ENCODE measurements at regions not wholly inside any gene's neighbourhood (a gene's known extent, or its start where the extent isn't known, plus 50 kb on each side); places are given as distances from the start of the nearest gene placed in this dataset.

DNA sequence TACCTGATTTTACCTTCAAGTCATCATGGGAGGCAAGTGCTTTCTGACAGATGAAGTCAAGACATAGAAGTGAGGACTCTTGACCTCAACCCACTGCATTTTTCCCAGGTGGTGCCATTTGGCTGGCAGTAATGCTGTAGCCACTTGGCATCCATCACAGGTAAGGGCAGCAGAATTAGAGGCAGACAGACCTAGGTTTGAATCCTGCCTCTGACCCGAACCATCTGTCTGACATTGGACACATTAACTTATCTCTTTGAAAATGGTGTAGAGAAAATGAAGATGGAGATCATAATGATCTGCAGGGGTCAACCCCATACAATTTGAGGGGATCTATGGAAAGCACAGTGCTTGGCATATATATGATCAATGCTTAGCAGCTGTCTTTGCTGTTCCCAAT is 505.5 kb downstream of the NPIPA7 start (continued):
- TF ChIP-seq MEIS1 (CRISPR knock-in tag; IDR thresholded peaks at IDR 0.05; ENCODE audit: borderline replicate concordance) (no peak), ZNF610 (tag by site-specific recombination; IDR thresholded peaks at IDR 0.05; ENCODE audit: borderline replicate concordance) (no peak), ZNF664 (tag by site-specific recombination; IDR thresholded peaks at IDR 0.05) (no peak), ZNF140 (tag by site-specific recombination; IDR thresholded peaks at IDR 0.05) (no peak), ZNF362 (tag by site-specific recombination; IDR thresholded peaks at IDR 0.05) (no peak), ZNF350 (tag by site-specific recombination; IDR thresholded peaks at IDR 0.05) (no peak), WT1 (tag by site-specific recombination; IDR thresholded peaks at IDR 0.05) (no peak), ZNF513 (tag by site-specific recombination; IDR thresholded peaks at IDR 0.05) (no peak), ZNF133 (tag by site-specific recombination; IDR thresholded peaks at IDR 0.05) (no peak), ZNF311 (tag by site-specific recombination; IDR thresholded peaks at IDR 0.05; ENCODE audit: borderline replicate concordance) (no peak), HOXC10 (CRISPR knock-in tag; IDR thresholded peaks at IDR 0.05) (no peak)
- TF ChIP-seq, protein P1, sequence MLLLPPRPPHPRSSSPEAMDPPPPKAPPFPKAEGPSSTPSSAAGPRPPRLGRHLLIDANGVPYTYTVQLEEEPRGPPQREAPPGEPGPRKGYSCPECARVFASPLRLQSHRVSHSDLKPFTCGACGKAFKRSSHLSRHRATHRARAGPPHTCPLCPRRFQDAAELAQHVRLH (tag by site-specific recombination; IDR thresholded peaks at IDR 0.05) = no peak
- TF ChIP-seq, protein P2, sequence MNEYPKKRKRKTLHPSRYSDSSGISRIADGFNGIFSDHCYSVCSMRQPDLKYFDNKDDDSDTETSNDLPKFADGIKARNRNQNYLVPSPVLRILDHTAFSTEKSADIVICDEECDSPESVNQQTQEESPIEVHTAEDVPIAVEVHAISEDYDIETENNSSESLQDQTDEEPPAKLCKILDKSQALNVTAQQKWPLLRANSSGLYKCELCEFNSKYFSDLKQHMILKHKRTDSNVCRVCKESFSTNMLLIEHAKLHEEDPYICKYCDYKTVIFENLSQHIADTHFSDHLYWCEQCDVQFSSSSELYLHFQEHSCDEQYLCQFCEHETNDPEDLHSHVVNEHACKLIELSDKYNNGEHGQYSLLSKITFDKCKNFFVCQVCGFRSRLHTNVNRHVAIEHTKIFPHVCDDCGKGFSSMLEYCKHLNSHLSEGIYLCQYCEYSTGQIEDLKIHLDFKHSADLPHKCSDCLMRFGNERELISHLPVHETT (tag by site-specific recombination; IDR thresholded peaks at IDR 0.05) = no peak
- TF ChIP-seq, protein P3, sequence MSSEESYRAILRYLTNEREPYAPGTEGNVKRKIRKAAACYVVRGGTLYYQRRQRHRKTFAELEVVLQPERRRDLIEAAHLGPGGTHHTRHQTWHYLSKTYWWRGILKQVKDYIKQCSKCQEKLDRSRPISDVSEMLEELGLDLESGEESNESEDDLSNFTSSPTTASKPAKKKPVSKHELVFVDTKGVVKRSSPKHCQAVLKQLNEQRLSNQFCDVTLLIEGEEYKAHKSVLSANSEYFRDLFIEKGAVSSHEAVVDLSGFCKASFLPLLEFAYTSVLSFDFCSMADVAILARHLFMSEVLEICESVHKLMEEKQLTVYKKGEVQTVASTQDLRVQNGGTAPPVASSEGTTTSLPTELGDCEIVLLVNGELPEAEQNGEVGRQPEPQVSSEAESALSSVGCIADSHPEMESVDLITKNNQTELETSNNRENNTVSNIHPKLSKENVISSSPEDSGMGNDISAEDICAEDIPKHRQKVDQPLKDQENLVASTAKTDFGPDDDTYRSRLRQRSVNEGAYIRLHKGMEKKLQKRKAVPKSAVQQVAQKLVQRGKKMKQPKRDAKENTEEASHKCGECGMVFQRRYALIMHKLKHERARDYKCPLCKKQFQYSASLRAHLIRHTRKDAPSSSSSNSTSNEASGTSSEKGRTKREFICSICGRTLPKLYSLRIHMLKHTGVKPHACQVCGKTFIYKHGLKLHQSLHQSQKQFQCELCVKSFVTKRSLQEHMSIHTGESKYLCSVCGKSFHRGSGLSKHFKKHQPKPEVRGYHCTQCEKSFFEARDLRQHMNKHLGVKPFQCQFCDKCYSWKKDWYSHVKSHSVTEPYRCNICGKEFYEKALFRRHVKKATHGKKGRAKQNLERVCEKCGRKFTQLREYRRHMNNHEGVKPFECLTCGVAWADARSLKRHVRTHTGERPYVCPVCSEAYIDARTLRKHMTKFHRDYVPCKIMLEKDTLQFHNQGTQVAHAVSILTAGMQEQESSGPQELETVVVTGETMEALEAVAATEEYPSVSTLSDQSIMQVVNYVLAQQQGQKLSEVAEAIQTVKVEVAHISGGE (tag by site-specific recombination; conservative IDR thresholded peaks at IDR 0.05; ENCODE audit: low read depth) = no peak

DNA sequence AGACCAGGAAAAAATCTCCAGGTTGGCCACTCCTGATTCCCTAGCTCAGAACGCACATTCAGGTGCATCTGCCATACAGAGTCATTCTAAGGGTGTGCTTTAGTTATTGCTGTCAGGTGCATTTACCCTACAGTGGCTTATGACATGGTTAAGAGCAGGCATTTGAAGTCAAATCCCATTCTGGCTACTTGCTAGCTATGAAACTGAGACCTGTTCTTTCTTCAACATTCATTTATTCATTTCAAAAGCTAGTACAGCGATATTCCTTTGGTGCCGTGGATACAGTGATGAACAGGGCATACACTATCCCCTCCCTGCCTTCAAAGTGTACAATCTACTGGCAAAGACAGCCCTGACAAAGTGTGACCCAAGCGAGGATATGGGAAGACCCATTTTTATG is 508.3 kb downstream of the NPIPA7 start:
- TF ChIP-seq KLF1 (tag by site-specific recombination; IDR thresholded peaks at IDR 0.05) = no peak
- TF ChIP-seq ZNF274 (IDR thresholded peaks at IDR 0.05; ENCODE audit: low read length) = no peak
- TF ChIP-seq ZNF274 (tag by site-specific recombination; IDR thresholded peaks at IDR 0.05; ENCODE audit: borderline replicate concordance) = no peak
- no peak for TF ChIP-seq HOXD13 (CRISPR knock-in tag; IDR thresholded peaks at IDR 0.05; ENCODE audit: borderline replicate concordance)
- TF ChIP-seq ZSCAN18 (tag by site-specific recombination; IDR thresholded peaks at IDR 0.05) = no peak
- no peak for TF ChIP-seq ZNF629 (tag by site-specific recombination; IDR thresholded peaks at IDR 0.05)
- TF ChIP-seq ZNF747 (tag by site-specific recombination; IDR thresholded peaks at IDR 0.05) = no peak
- TF ChIP-seq KLF9 (tag by site-specific recombination; IDR thresholded peaks at IDR 0.05; ENCODE audit: low read depth) = no peak
- TF ChIP-seq OSR2 (tag by site-specific recombination; IDR thresholded peaks at IDR 0.05) = no peak
- TF ChIP-seq ZNF521 (tag by site-specific recombination; IDR thresholded peaks at IDR 0.05) = no peak
- Histone ChIP-seq H3K9me3 (ENCODE audit: control insufficient read depth, insufficient read depth, low read depth, low read length) (no peaks in the 10 kb centered on the region), H3K27ac (ENCODE audit: extremely low read depth, low read depth, low read length) (no peak overlapping the region), H3K4me1 (ENCODE audit: control insufficient read depth, insufficient read depth, low read length) (no peaks in the 10 kb centered on the region), H3K4me3 (ENCODE audit: low read depth, low read length) (no peak overlapping the region), H3K36me3 (ENCODE audit: control insufficient read depth in 2 of 2, insufficient read depth in 1 of 2, low read length in 2 of 2) (no peaks in the 10 kb centered on the region)
- CTCF ChIA-PET = no interaction called here
- POLR2A ChIA-PET = no interaction called here

Data from HEK293 (cell line).